GM18511 (cell line): ENCODE measurements at regions not wholly inside any gene's neighbourhood (a gene's known extent, or its start where the extent isn't known, plus 50 kb on each side); places are given as distances from the start of the nearest gene placed in this dataset.

Experiments
- ATAC-seq: cut with Tn5 transposase; IDR thresholded peaks from one replicate; pipeline ENCODE4 v1.9.1; 2021; ENCODE audit warnings: mild to moderate bottlenecking, moderate library complexity; ENCODE audit not compliant: unreplicated experiment

GRCh38 chr4:11590132-11590531 lies 161.4 kb upstream of the HS3ST1 start:
- ATAC-seq = no peak

- ATAC-seq = no peak
These were observed 161.0 kb upstream of the HS3ST1 start for GRCh38 chr4:11589676-11590075.

GRCh38 chr4:11587797-11588196 lies 159.1 kb upstream of the HS3ST1 start:
- ATAC-seq = no peak

GRCh38 chr4:11585506-11585905 lies 156.8 kb upstream of the HS3ST1 start:
- no peak for ATAC-seq

- no peak for ATAC-seq
These were observed 139.8 kb upstream of the HS3ST1 start for GRCh38 chr4:11568511-11568910.

- peak; percentile 89 for ATAC-seq
These were observed 137.8 kb upstream of the HS3ST1 start for GRCh38 chr4:11566444-11567022.

GRCh38 chr4:11565899-11566298 lies 137.2 kb upstream of the HS3ST1 start:
- peak; percentile 60 for ATAC-seq

GRCh38 chr4:11565213-11565612 lies 136.5 kb upstream of the HS3ST1 start:
- ATAC-seq = no peak

- ATAC-seq = no peak
These were observed 135.3 kb upstream of the HS3ST1 start for GRCh38 chr4:11564021-11564420.

- ATAC-seq = no peak
These were observed 120.8 kb upstream of the HS3ST1 start for GRCh38 chr4:11549525-11549924.

GRCh38 chr4:11548597-11549082 lies 119.9 kb upstream of the HS3ST1 start:
- peak; percentile 99 for ATAC-seq

- ATAC-seq = no peak
These were observed 117.9 kb upstream of the HS3ST1 start for GRCh38 chr4:11546391-11547175.

- ATAC-seq = no peak
These were observed 117.0 kb upstream of the HS3ST1 start for GRCh38 chr4:11545651-11546050.

- ATAC-seq = no peak
These were observed 115.5 kb upstream of the HS3ST1 start for GRCh38 chr4:11544211-11544610.

- ATAC-seq = no peak
These were observed 115.0 kb upstream of the HS3ST1 start for GRCh38 chr4:11543706-11544105.

GRCh38 chr4:11542952-11543351 lies 114.3 kb upstream of the HS3ST1 start:
- no peak for ATAC-seq

GRCh38 chr4:11537846-11538245 lies 109.2 kb upstream of the HS3ST1 start:
- peak; percentile 90 for ATAC-seq

- ATAC-seq = no peak
These were observed 106.6 kb upstream of the HS3ST1 start for GRCh38 chr4:11535333-11535732.

GRCh38 chr4:11534623-11535302 lies 106.1 kb upstream of the HS3ST1 start:
- no peak for ATAC-seq

GRCh38 chr4:11532138-11532537 lies 103.4 kb upstream of the HS3ST1 start:
- no peak for ATAC-seq

- ATAC-seq = no peak
These were observed 101.0 kb upstream of the HS3ST1 start for GRCh38 chr4:11529625-11530201.

- no peak for ATAC-seq
These were observed 96.4 kb upstream of the HS3ST1 start for GRCh38 chr4:11525085-11525484.
